SK-N-SH treated with all-trans-retinoic acid at 6 μM for 48 hours (cell line): ENCODE measurements at regions not wholly inside any gene's neighbourhood (a gene's known extent, or its start where the extent isn't known, plus 50 kb on each side); places are given as distances from the start of the nearest gene placed in this dataset.
A peak's percentile ranks its signal among the peaks of the same experiment; 100 is the strongest.

Source experiments
- ATAC-seq: fragments of 200-7000 bp; cut with Tn5 transposase; 3 replicates; pipeline ENCODE4 v1.9.1; 2020; ENCODE audit warnings: mild to moderate bottlenecking, moderate library complexity
- BACH2 ChIP-seq: fragments of 250-450 bp; sonication (Bioruptor Pico); IDR thresholded peaks from 2 replicates; pipeline ENCODE4 v1.9.0; 2021; ENCODE audit warnings: mild to moderate bottlenecking, borderline replicate concordance
- CSDC2 ChIP-seq: fragments of 250-450 bp; sonication (Bioruptor Pico); IDR thresholded peaks from 2 replicates; pipeline ENCODE4 v1.5.0; 2020; ENCODE audit warnings: mild to moderate bottlenecking, moderate library complexity
- CSRNP3 ChIP-seq: fragments of 250-450 bp; sonication (Bioruptor Pico); IDR thresholded peaks from 2 replicates; pipeline ENCODE4 v1.5.1; 2021; ENCODE audit warnings: mild to moderate bottlenecking, moderate library complexity
- ESRRG ChIP-seq: fragments of 250-450 bp; sonication (Bioruptor Pico); IDR thresholded peaks from 2 replicates; pipeline ENCODE4 v1.6.1; 2021; ENCODE audit warnings: mild to moderate bottlenecking
- GLIS3 ChIP-seq: fragments of 250-450 bp; sonication (Bioruptor Pico); IDR thresholded peaks from 2 replicates; pipeline ENCODE4 v1.5.0; 2020; ENCODE audit warnings: mild to moderate bottlenecking, moderate library complexity
- ISL1 ChIP-seq: fragments of 250-450 bp; sonication (Bioruptor Pico); IDR thresholded peaks from 2 replicates; pipeline ENCODE4 v2.1.2; 2022; ENCODE audit warnings: mild to moderate bottlenecking, moderate library complexity
- OSR1 ChIP-seq: fragments of 250-450 bp; sonication (Bioruptor Pico); IDR thresholded peaks from 2 replicates; pipeline ENCODE4 v1.8.0; 2022; ENCODE audit warnings: moderate library complexity, mild to moderate bottlenecking, inconsistent platforms
- POU6F1 ChIP-seq: fragments of 250-450 bp; sonication (Bioruptor Pico); IDR thresholded peaks from 2 replicates; pipeline ENCODE4 v1.8.0; 2021; ENCODE audit warnings: low read depth, mild to moderate bottlenecking, moderate library complexity, borderline replicate concordance
- PPARA ChIP-seq: fragments of 250-450 bp; sonication (Bioruptor Pico); IDR thresholded peaks from 2 replicates; pipeline ENCODE4 v1.5.0; 2020; ENCODE audit warnings: mild to moderate bottlenecking, borderline replicate concordance
- RARB ChIP-seq: fragments of 250-450 bp; sonication (Bioruptor Pico); IDR thresholded peaks from 2 replicates; pipeline ENCODE4 v1.8.0; 2021; ENCODE audit warnings: mild to moderate bottlenecking, moderate library complexity
- SNAI2 ChIP-seq: fragments of 250-450 bp; sonication (Bioruptor Pico); IDR thresholded peaks from 2 replicates; pipeline ENCODE4 v1.5.0; 2020; ENCODE audit warnings: mild to moderate bottlenecking, moderate library complexity
- TCF4 ChIP-seq: fragments of 250-450 bp; sonication (Bioruptor Pico); IDR thresholded peaks from 2 replicates; pipeline ENCODE4 v1.8.0; 2021; ENCODE audit warnings: mild to moderate bottlenecking, moderate library complexity, borderline replicate concordance
- TOX ChIP-seq: fragments of 250-450 bp; sonication (Bioruptor Pico); IDR thresholded peaks from 2 replicates; pipeline ENCODE4 v1.8.0; 2021; ENCODE audit warnings: mild to moderate bottlenecking, moderate library complexity, borderline replicate concordance
- ZC3H10 ChIP-seq: fragments of 250-450 bp; sonication (Bioruptor Pico); IDR thresholded peaks from 2 replicates; pipeline ENCODE4 v1.5.1; 2021; ENCODE audit warnings: mild to moderate bottlenecking, moderate library complexity
- ZFP3 ChIP-seq: fragments of 250-450 bp; sonication (Bioruptor Pico); IDR thresholded peaks from 2 replicates; pipeline ENCODE4 v1.5.0; 2020; ENCODE audit warnings: mild to moderate bottlenecking, moderate library complexity
- ZFP30 ChIP-seq: fragments of 450-650 bp; formaldehyde crosslinking; IDR thresholded peaks from 2 replicates; pipeline ENCODE4 v1.5.0; 2022; ENCODE audit warnings: mild to moderate bottlenecking, moderate library complexity
- ZNF565 ChIP-seq: fragments of 450-650 bp; formaldehyde crosslinking; conservative IDR thresholded peaks from 2 replicates; pipeline ENCODE4 v1.5.0; 2020; ENCODE audit warnings: low read depth, mild to moderate bottlenecking, moderate library complexity
- ZNF70 ChIP-seq: fragments of 450-650 bp; formaldehyde crosslinking; IDR thresholded peaks from 2 replicates; pipeline ENCODE4 v1.5.0; 2020; ENCODE audit warnings: mild to moderate bottlenecking, moderate library complexity
- ZNF8 ChIP-seq: fragments of 450-650 bp; formaldehyde crosslinking; IDR thresholded peaks from 2 replicates; pipeline ENCODE4 v1.5.0; 2020; ENCODE audit warnings: mild to moderate bottlenecking, moderate library complexity
- TF ChIP-seq, protein P1 (sequence below): fragments of 250-450 bp; sonication (Bioruptor Pico); IDR thresholded peaks from 2 replicates; pipeline ENCODE4 v1.8.0; 2020; ENCODE audit warnings: mild to moderate bottlenecking, moderate library complexity, borderline replicate concordance
- TF ChIP-seq, protein P2 (sequence below): fragments of 250-450 bp; sonication (Bioruptor Pico); IDR thresholded peaks from 2 replicates; pipeline ENCODE4 v1.5.0; 2020; ENCODE audit warnings: mild to moderate bottlenecking, moderate library complexity
- TF ChIP-seq, protein P3 (sequence below): fragments of 250-450 bp; sonication (Bioruptor Pico); IDR thresholded peaks from 2 replicates; pipeline ENCODE4 v1.5.1; 2020; ENCODE audit warnings: low read depth, mild to moderate bottlenecking, moderate library complexity

- TF ChIP-seq, protein P1, sequence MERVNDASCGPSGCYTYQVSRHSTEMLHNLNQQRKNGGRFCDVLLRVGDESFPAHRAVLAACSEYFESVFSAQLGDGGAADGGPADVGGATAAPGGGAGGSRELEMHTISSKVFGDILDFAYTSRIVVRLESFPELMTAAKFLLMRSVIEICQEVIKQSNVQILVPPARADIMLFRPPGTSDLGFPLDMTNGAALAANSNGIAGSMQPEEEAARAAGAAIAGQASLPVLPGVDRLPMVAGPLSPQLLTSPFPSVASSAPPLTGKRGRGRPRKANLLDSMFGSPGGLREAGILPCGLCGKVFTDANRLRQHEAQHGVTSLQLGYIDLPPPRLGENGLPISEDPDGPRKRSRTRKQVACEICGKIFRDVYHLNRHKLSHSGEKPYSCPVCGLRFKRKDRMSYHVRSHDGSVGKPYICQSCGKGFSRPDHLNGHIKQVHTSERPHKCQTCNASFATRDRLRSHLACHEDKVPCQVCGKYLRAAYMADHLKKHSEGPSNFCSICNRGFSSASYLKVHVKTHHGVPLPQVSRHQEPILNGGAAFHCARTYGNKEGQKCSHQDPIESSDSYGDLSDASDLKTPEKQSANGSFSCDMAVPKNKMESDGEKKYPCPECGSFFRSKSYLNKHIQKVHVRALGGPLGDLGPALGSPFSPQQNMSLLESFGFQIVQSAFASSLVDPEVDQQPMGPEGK (CRISPR knock-in tag): peak; percentile 88
- TF ChIP-seq ZFP30 (CRISPR knock-in tag): no peak
- TF ChIP-seq CSRNP3 (CRISPR knock-in tag): peak; percentile 74; the same call in 1 of the 2 replicates
- TF ChIP-seq TCF4 (CRISPR knock-in tag): peak; percentile 59; the same call in 1 of the 2 replicates
- peak; percentile 91; the same call in 1 of the 2 replicates for TF ChIP-seq TOX (CRISPR knock-in tag)
- TF ChIP-seq, protein P2, sequence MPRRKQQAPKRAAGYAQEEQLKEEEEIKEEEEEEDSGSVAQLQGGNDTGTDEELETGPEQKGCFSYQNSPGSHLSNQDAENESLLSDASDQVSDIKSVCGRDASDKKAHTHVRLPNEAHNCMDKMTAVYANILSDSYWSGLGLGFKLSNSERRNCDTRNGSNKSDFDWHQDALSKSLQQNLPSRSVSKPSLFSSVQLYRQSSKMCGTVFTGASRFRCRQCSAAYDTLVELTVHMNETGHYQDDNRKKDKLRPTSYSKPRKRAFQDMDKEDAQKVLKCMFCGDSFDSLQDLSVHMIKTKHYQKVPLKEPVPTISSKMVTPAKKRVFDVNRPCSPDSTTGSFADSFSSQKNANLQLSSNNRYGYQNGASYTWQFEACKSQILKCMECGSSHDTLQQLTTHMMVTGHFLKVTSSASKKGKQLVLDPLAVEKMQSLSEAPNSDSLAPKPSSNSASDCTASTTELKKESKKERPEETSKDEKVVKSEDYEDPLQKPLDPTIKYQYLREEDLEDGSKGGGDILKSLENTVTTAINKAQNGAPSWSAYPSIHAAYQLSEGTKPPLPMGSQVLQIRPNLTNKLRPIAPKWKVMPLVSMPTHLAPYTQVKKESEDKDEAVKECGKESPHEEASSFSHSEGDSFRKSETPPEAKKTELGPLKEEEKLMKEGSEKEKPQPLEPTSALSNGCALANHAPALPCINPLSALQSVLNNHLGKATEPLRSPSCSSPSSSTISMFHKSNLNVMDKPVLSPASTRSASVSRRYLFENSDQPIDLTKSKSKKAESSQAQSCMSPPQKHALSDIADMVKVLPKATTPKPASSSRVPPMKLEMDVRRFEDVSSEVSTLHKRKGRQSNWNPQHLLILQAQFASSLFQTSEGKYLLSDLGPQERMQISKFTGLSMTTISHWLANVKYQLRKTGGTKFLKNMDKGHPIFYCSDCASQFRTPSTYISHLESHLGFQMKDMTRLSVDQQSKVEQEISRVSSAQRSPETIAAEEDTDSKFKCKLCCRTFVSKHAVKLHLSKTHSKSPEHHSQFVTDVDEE: no peak
- TF ChIP-seq ZC3H10 (CRISPR knock-in tag): peak; percentile 91
- TF ChIP-seq ZNF8 (CRISPR knock-in tag): no peak
- peak; percentile 90 for TF ChIP-seq ISL1 (CRISPR knock-in tag)
- TF ChIP-seq, protein P3, sequence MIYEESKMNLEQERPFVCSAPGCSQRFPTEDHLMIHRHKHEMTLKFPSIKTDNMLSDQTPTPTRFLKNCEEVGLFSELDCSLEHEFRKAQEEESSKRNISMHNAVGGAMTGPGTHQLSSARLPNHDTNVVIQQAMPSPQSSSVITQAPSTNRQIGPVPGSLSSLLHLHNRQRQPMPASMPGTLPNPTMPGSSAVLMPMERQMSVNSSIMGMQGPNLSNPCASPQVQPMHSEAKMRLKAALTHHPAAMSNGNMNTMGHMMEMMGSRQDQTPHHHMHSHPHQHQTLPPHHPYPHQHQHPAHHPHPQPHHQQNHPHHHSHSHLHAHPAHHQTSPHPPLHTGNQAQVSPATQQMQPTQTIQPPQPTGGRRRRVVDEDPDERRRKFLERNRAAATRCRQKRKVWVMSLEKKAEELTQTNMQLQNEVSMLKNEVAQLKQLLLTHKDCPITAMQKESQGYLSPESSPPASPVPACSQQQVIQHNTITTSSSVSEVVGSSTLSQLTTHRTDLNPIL (CRISPR knock-in tag): peak; percentile 85
- TF ChIP-seq GLIS3: peak; percentile 86; the same call in 1 of the 2 replicates
- TF ChIP-seq ZNF565 (CRISPR knock-in tag): no peak
- no peak for TF ChIP-seq ESRRG (CRISPR knock-in tag)
- peak; percentile 63; the same call in 1 of the 2 replicates for TF ChIP-seq CSDC2
- TF ChIP-seq ZFP3 (CRISPR knock-in tag): peak; percentile 77
- TF ChIP-seq OSR1 (CRISPR knock-in tag): no peak
- no peak for TF ChIP-seq ZNF70 (CRISPR knock-in tag)
- no peak for TF ChIP-seq BACH2
- TF ChIP-seq SNAI2 (CRISPR knock-in tag): 0 out of 2 replicates have a peak, but pooled peaks have one; percentile 7
- 0 out of 2 replicates have a peak, but pooled peaks have one; percentile 55 for TF ChIP-seq RARB
- TF ChIP-seq PPARA: no peak
- no peak for TF ChIP-seq POU6F1
- peak; percentile 93 for ATAC-seq
These were observed 479.4 kb downstream of the DMAC1 start for GRCh38 chr9:7320139-7320538.

- no peak for ATAC-seq
- TF ChIP-seq RARB (no peak), SNAI2 (CRISPR knock-in tag) (no peak), ZFP30 (CRISPR knock-in tag) (no peak), OSR1 (CRISPR knock-in tag) (no peak), GLIS3 (no peak), ESRRG (CRISPR knock-in tag) (no peak), ZC3H10 (CRISPR knock-in tag) (no peak), ISL1 (CRISPR knock-in tag) (no peak), POU6F1 (no peak), PPARA (no peak)
- TF ChIP-seq, protein P1 (CRISPR knock-in tag): no peak
- TF ChIP-seq, protein P2: no peak
These were observed 480.7 kb downstream of the DMAC1 start for GRCh38 chr9:7318920-7319319.
